Mesenchymal stem cell (in vitro differentiated cells and primary cell): ENCODE measurements at regions not wholly inside any gene's neighbourhood (a gene's known extent, or its start where the extent isn't known, plus 50 kb on each side); places are given as distances from the start of the nearest gene placed in this dataset.

Source experiments
- DNase-seq: peaks from one replicate; pipeline ENCODE4 v3.0.0-alpha.2; 2013
- H2AFZ ChIP-seq: one replicate; pipeline ENCODE4 v1.6.1; 2013; ENCODE audit warnings: low read depth, mild to moderate bottlenecking, control low read depth, inconsistent platforms, low read length, moderate library complexity
- H2AK5ac ChIP-seq: 2 replicates; pipeline ENCODE4 v1.6.1; 2013; ENCODE audit warnings: low read length, moderate library complexity, mild to moderate bottlenecking, inconsistent platforms; ENCODE audit not compliant: severe bottlenecking
- H2BK120ac ChIP-seq: one replicate; pipeline ENCODE4 v1.6.1; 2013; ENCODE audit warnings: low read depth, mild to moderate bottlenecking, inconsistent platforms, low read length, moderate library complexity
- H2BK12ac ChIP-seq, 2 experiments: one replicate each; pipeline ENCODE4 v1.6.1; 2013; ENCODE audit warnings: inconsistent platforms in 2 of 2, low read length in 2 of 2, mild to moderate bottlenecking in 2 of 2, moderate library complexity in 2 of 2, control low read depth in 1 of 2
- H2BK15ac ChIP-seq: one replicate; pipeline ENCODE4 v1.6.1; 2013; ENCODE audit warnings: mild to moderate bottlenecking, low read depth, inconsistent platforms; ENCODE audit not compliant: poor library complexity, severe bottlenecking
- H2BK5ac ChIP-seq: 2 replicates; pipeline ENCODE4 v1.6.1; 2013; ENCODE audit warnings: low read depth, mild to moderate bottlenecking, low read length, control low read depth, inconsistent platforms; ENCODE audit not compliant: poor library complexity, severe bottlenecking
- H3K14ac ChIP-seq, 2 experiments: one replicate each; pipeline ENCODE4 v1.6.1; 2013; ENCODE audit warnings: inconsistent platforms in 2 of 2, low read length in 2 of 2, control low read depth in 1 of 2, mild to moderate bottlenecking in 1 of 2, moderate library complexity in 1 of 2
- H3K18ac ChIP-seq, 2 experiments: one replicate each; pipeline ENCODE4 v1.6.1; 2013; ENCODE audit warnings: inconsistent platforms in 2 of 2, low read length in 2 of 2, control low read depth in 1 of 2, low read depth in 1 of 2, mild to moderate bottlenecking in 1 of 2
- H3K23ac ChIP-seq, 2 experiments: one replicate each; pipeline ENCODE4 v1.6.1; 2013; ENCODE audit warnings: inconsistent platforms in 2 of 2, low read length in 2 of 2, mild to moderate bottlenecking in 2 of 2, moderate library complexity in 2 of 2, control low read depth in 1 of 2
- H3K27ac ChIP-seq: 2 replicates; pipeline ENCODE4 v1.5.1; 2013; ENCODE audit warnings: mild to moderate bottlenecking, moderate library complexity, low read length, control low read depth, inconsistent platforms; ENCODE audit not compliant: poor library complexity, severe bottlenecking
- H3K27me3 ChIP-seq, 2 experiments: 2 replicates each; pipeline versions ENCODE4 v1.6.1 to v1.7.0; 2013; ENCODE audit warnings: low read length in 2 of 2, mild to moderate bottlenecking in 2 of 2, moderate library complexity in 2 of 2, control low read depth in 1 of 2, inconsistent platforms in 1 of 2; ENCODE audit not compliant: control insufficient read depth in 1 of 2, insufficient read depth in 1 of 2
- H3K36me3 ChIP-seq, 2 experiments: 2 replicates each; pipeline versions ENCODE4 v1.6.1 to v1.7.0; 2013; ENCODE audit warnings: low read length in 2 of 2, control low read depth in 1 of 2, inconsistent platforms in 1 of 2, low read depth in 1 of 2, mild to moderate bottlenecking in 1 of 2; ENCODE audit not compliant: insufficient read depth in 2 of 2, control insufficient read depth in 1 of 2
- H3K4ac ChIP-seq, 2 experiments: one replicate each; pipeline ENCODE4 v1.6.1; 2013; ENCODE audit warnings: inconsistent platforms in 2 of 2, low read length in 2 of 2, mild to moderate bottlenecking in 2 of 2, moderate library complexity in 2 of 2, control low read depth in 1 of 2, low read depth in 1 of 2
- H3K4me1 ChIP-seq: 2 replicates; pipeline ENCODE4 v1.6.1; 2013; ENCODE audit warnings: low read depth, low read length, control low read depth; ENCODE audit not compliant: control insufficient read depth, insufficient read depth
- H3K4me2 ChIP-seq: 2 replicates; pipeline ENCODE4 v1.6.1; 2013; ENCODE audit warnings: low read length, mild to moderate bottlenecking, inconsistent platforms; ENCODE audit not compliant: poor library complexity, severe bottlenecking
- H3K4me3 ChIP-seq, 2 experiments: 2 replicates each; pipeline versions ENCODE4 v1.5.1 to v1.7.0; 2013; ENCODE audit warnings: low read length in 2 of 2, mild to moderate bottlenecking in 2 of 2, control low read depth in 1 of 2, low read depth in 1 of 2; ENCODE audit not compliant: insufficient read depth in 1 of 2
- H3K79me1 ChIP-seq: replicated peaks from 2 replicates; pipeline ENCODE4 v1.6.1; 2013; ENCODE audit warnings: mild to moderate bottlenecking, control low read depth, low read length, inconsistent platforms; ENCODE audit not compliant: poor library complexity, severe bottlenecking
- H3K9ac ChIP-seq: 2 replicates; pipeline ENCODE4 v1.7.0; 2013; ENCODE audit warnings: mild to moderate bottlenecking, low read length, moderate library complexity
- H3K9me3 ChIP-seq: 2 replicates; pipeline ENCODE4 v1.7.0; 2013; ENCODE audit warnings: mild to moderate bottlenecking, low read length; ENCODE audit not compliant: control insufficient read depth
- H4K8ac ChIP-seq: one replicate; pipeline ENCODE4 v1.6.1; 2013; ENCODE audit warnings: inconsistent platforms, mild to moderate bottlenecking, low read length, moderate library complexity
- H4K91ac ChIP-seq: one replicate; pipeline ENCODE4 v1.6.1; 2013; ENCODE audit warnings: mild to moderate bottlenecking, low read length, inconsistent platforms
- WGBS: methylation state at CpG from one replicate; pipeline ENCODE4 v1.1.7; 2013; ENCODE audit warnings: mixed read lengths; 5-methylcytosine and 5-hydroxymethylcytosine counted together

DNA sequence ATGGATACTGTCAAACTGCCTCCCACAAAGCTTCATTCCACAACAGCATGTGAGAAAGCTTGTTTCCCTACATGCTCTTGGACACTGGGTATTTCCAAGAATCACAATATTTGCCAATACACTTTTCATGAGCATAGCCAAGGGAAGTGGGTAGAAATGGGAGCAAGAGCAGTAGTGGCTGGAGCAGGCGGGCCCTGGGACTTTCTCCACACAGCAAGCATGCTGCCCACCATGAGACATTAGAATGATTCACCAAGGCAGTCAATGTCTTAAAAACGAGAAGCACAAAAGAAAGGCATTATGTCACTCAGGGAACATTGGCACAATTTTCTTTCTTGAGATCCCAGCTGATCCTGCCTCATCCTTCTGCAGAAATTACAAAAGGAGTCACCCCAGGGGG lies 371.6 kb upstream of the RUNX1 start:
- Histone ChIP-seq H3K4me3 (no peak overlapping the region), H2BK120ac (no peak overlapping the region), H3K9me3 (peaks cover 20% of the 10 kb centered on the region), H3K23ac (no peak overlapping the region), H3K79me1 (no peaks in the 10 kb centered on the region), H3K14ac (no peak overlapping the region), H2AFZ (no peak overlapping the region), H3K9ac (no peak overlapping the region), H3K36me3 (no peaks in the 10 kb centered on the region), H2AK5ac (no peak overlapping the region), H3K27me3 (no peaks in the 10 kb centered on the region), H4K91ac (no peak overlapping the region), H2BK5ac (no peak overlapping the region), H3K18ac (no peak overlapping the region), H3K4me2 (no peak overlapping the region), H3K27ac (no peak overlapping the region), H3K4me1 (no peaks in the 10 kb centered on the region), H4K8ac (no peak overlapping the region), H3K4ac (no peak overlapping the region), H2BK12ac (no peak overlapping the region), H2BK15ac (no peak overlapping the region)
- no peak for DNase-seq
- WGBS, result 91% methylated on average over 2 of the region's 2 CpGs

DNA sequence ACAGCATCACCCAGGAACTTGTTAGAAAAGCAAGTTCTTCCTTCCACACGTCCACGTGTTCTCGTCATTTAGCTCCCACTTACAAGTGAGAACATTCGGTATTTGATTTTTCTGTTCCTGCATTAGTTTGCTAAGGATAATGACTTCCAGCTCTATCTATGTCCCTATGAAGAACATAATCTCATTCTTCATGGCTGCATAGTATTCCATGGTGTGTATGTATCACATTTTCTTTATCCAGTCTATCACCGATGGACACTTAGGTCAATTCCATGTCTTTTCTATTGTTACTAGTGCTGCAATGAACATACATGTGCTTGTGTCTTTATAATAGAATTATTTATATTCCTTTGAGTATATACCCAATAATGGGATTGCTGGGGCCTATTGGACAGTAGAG lies 368.7 kb upstream of the RUNX1 start:
- Histone ChIP-seq H3K14ac (no peak overlapping the region), H4K8ac (no peak overlapping the region), H2BK12ac (no peak overlapping the region), H2AK5ac (no peak overlapping the region), H4K91ac (no peak overlapping the region), H3K4me2 (no peak overlapping the region), H2AFZ (no peak overlapping the region), H3K27ac (no peak overlapping the region), H3K9ac (no peak overlapping the region), H3K4me3 (no peak overlapping the region), H2BK15ac (no peak overlapping the region), H3K23ac (no peak overlapping the region), H3K18ac (no peak overlapping the region), H3K79me1 (no peaks in the 10 kb centered on the region), H3K27me3 (no peaks in the 10 kb centered on the region), H3K4me1 (no peaks in the 10 kb centered on the region), H3K4ac (no peak overlapping the region), H3K36me3 (no peaks in the 10 kb centered on the region), H2BK120ac (no peak overlapping the region), H2BK5ac (no peak overlapping the region), H3K9me3 (peaks cover 17% of the 10 kb centered on the region)
- DNase-seq, result no peak
- WGBS, result 95% methylated on average over 4 of the region's 5 CpGs

DNA sequence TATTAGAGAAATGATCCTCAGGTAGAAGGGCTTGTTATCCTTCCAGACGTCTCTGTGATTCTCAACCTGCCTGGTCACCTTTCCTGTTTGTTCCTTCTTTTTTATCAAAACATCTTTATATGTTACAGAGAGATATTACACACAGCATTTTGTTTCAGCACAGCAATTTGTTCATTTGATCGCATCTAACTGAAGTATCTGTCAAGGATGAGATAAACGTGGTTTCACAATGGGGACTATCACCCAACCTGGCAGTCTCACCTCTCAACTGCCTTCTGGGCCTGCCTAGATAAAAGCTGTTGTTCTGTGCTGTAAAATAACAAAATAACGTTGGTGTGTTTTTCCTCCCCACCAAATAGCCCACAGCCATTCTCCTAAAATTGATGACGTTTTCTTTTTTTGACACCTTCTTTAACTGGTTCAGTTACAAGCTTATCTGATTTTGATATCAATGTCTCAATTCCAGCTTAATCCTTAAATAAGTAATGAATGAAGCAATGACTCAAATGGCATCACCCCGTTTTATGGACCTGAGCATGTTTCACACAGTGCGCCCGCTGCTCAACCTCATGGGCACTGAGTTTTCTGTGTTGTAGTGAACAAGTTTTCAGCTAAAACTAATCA lies 367.9 kb upstream of the RUNX1 start:
- Histone ChIP-seq H2BK12ac (no peak overlapping the region), H4K8ac (no peak overlapping the region), H4K91ac (no peak overlapping the region), H3K9me3 (peaks cover 10% of the 10 kb centered on the region), H2AK5ac (no peak overlapping the region), H2BK120ac (no peak overlapping the region), H2BK15ac (no peak overlapping the region), H3K9ac (no peak overlapping the region), H3K23ac (no peak overlapping the region), H3K4me1 (no peaks in the 10 kb centered on the region), H3K4me3 (no peak overlapping the region), H3K79me1 (no peaks in the 10 kb centered on the region), H3K18ac (no peak overlapping the region), H3K4me2 (no peak overlapping the region), H2AFZ (no peak overlapping the region), H3K27ac (no peak overlapping the region), H3K36me3 (no peaks in the 10 kb centered on the region), H3K4ac (no peak overlapping the region), H3K14ac (no peak overlapping the region), H2BK5ac (no peak overlapping the region), H3K27me3 (no peaks in the 10 kb centered on the region)
- no peak for DNase-seq
- WGBS, result 81% methylated on average over 5 of the region's 8 CpGs

DNA sequence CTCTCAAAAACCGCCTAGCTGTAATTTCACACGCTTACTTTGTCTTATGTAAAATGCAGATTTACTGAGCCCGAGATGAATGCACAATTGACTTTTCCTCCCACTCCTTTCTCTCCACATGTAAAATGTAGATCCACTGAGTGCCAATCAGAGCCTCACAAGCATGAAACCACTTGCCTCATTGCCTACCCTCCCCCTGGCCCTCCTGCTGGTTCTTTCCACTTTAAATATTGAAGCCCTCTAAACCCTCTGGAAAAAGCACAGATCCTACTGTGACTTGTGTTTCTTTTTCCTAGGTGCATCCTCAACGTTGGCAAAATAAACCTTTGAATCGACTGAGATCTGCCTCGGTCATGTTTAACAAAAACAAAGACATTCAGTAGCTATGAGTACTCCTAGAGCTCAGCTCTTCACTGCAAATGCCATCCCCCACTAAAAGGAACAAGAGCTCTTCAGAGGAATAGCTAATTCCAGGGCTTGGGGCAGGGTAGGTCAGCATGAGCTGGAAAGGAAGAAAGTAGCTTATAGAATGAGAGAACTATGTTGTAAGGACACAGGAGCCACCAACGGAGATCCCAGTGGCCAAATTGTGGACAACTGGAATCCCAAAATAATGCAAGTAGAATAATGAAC lies 365.5 kb upstream of the RUNX1 start:
- H3K4me3 ChIP-seq, result no peak overlapping the region
- no peaks in the 10 kb centered on the region for H3K36me3 ChIP-seq
- H2BK15ac ChIP-seq, result no peak overlapping the region
- no peak overlapping the region for H2BK5ac ChIP-seq
- no peaks in the 10 kb centered on the region for H3K4me1 ChIP-seq
- no peak overlapping the region for H3K9ac ChIP-seq
- H3K27me3 ChIP-seq, result peaks cover 0 to 4% of the 10 kb centered on the region in 2 experiments
- H3K14ac ChIP-seq, result no peak overlapping the region
- no peak overlapping the region for H4K8ac ChIP-seq
- no peak overlapping the region for H3K23ac ChIP-seq
- 85% methylated on average over 6 of the region's 7 CpGs for WGBS
- H3K27ac ChIP-seq, result no peak overlapping the region
- H3K9me3 ChIP-seq, result no peaks in the 10 kb centered on the region
- DNase-seq, result no peak
- H3K79me1 ChIP-seq, result no peaks in the 10 kb centered on the region
- no peak overlapping the region for H2AFZ ChIP-seq
- no peak overlapping the region for H2BK12ac ChIP-seq
- H4K91ac ChIP-seq, result no peak overlapping the region
- no peak overlapping the region for H3K4me2 ChIP-seq
- H2AK5ac ChIP-seq, result no peak overlapping the region
- no peak overlapping the region for H3K4ac ChIP-seq
- no peak overlapping the region for H2BK120ac ChIP-seq
- no peak overlapping the region for H3K18ac ChIP-seq
